GM23338 (cell line): ENCODE measurements at regions not wholly inside any gene's neighbourhood (a gene's known extent, or its start where the extent isn't known, plus 50 kb on each side); places are given as distances from the start of the nearest gene placed in this dataset.

Experiments used
- ATAC-seq: fragments of 200-7000 bp; cut with Tn5 transposase; 3 replicates; pipeline ENCODE4 v1.9.1; 2020
- DNase-seq: peaks from one replicate; pipeline ENCODE4 v3.0.0-alpha.2; 2015; ENCODE audit warnings: low spot score
- H2AFZ ChIP-seq: fragments of 200-600 bp; sonication (generic); 2 replicates; pipeline ENCODE4 v1.8.0; 2016; ENCODE audit warnings: antibody characterized with exemption, mild to moderate bottlenecking, moderate library complexity
- H3F3A ChIP-seq: fragments of 200-600 bp; sonication (generic); replicated peaks from 2 replicates; pipeline ENCODE4 v1.8.0; 2017; ENCODE audit warnings: antibody characterized with exemption, mixed run types, low read depth
- H3K27ac ChIP-seq: fragments of 200-600 bp; sonication (generic); 2 replicates; pipeline ENCODE4 v1.6.1; 2016; ENCODE audit warnings: low read depth
- H3K27me3 ChIP-seq: fragments of 200-600 bp; sonication (generic); 2 replicates; pipeline ENCODE4 v1.8.0; 2016; ENCODE audit warnings: mild to moderate bottlenecking, mixed run types, moderate library complexity; ENCODE audit not compliant: insufficient read depth
- H3K36me3 ChIP-seq: fragments of 200-600 bp; sonication (generic); 2 replicates; pipeline ENCODE4 v1.8.0; 2016; ENCODE audit warnings: mild to moderate bottlenecking; ENCODE audit not compliant: insufficient read depth
- H3K4me1 ChIP-seq: fragments of 200-600 bp; sonication (generic); 2 replicates; pipeline ENCODE4 v1.8.0; 2016; ENCODE audit warnings: mild to moderate bottlenecking, moderate library complexity; ENCODE audit not compliant: insufficient read depth
- H3K4me2 ChIP-seq: fragments of 200-600 bp; sonication (generic); 2 replicates; pipeline ENCODE4 v1.7.1; 2017; ENCODE audit warnings: mixed run types
- H3K4me3 ChIP-seq: fragments of 200-600 bp; sonication (generic); 2 replicates; pipeline ENCODE4 v1.6.1; 2016; ENCODE audit warnings: mixed run types
- H3K79me2 ChIP-seq: fragments of 200-600 bp; sonication (generic); replicated peaks from 2 replicates; pipeline ENCODE4 v1.8.0; 2017; ENCODE audit warnings: mild to moderate bottlenecking; ENCODE audit not compliant: insufficient read depth
- H3K9me2 ChIP-seq: fragments of 200-600 bp; sonication (generic); 2 replicates; pipeline ENCODE4 v1.8.0; 2017; ENCODE audit not compliant: insufficient read depth
- H4K20me1 ChIP-seq: fragments of 200-600 bp; sonication (generic); replicated peaks from 2 replicates; pipeline ENCODE4 v1.8.0; 2017; ENCODE audit warnings: mild to moderate bottlenecking; ENCODE audit not compliant: insufficient read depth
- H3K27ac Mint-ChIP-seq: 2 replicates; pipeline ENCODE4 v1.8.0; 2020; ENCODE audit warnings: inconsistent platforms, mild to moderate bottlenecking, moderate library complexity, mixed read lengths
- H3K27me3 Mint-ChIP-seq: 3 replicates; pipeline ENCODE4 v1.8.0; 2022; ENCODE audit warnings: low read depth, mild to moderate bottlenecking, moderate library complexity, mixed read lengths, inconsistent platforms; ENCODE audit not compliant: insufficient read depth, poor library complexity
- H3K36me3 Mint-ChIP-seq: 3 replicates; pipeline ENCODE4 v1.8.0; 2021; ENCODE audit warnings: low read depth, mild to moderate bottlenecking, inconsistent platforms, moderate library complexity, mixed read lengths
- H3K4me1 Mint-ChIP-seq: 3 replicates; pipeline ENCODE4 v1.8.0; 2020; ENCODE audit warnings: mild to moderate bottlenecking, inconsistent platforms, mixed read lengths
- H3K4me3 Mint-ChIP-seq: 3 replicates; pipeline ENCODE4 v1.8.0; 2021; ENCODE audit warnings: moderate library complexity, mild to moderate bottlenecking, inconsistent platforms, mixed read lengths
- H3K9me3 Mint-ChIP-seq: 3 replicates; pipeline ENCODE4 v1.8.0; 2020; ENCODE audit warnings: moderate library complexity, mild to moderate bottlenecking, inconsistent platforms, mixed read lengths
- CTCF ChIP-seq, 2 experiments: fragments of 200-600 bp in 1 of 2; sonication (generic) in 1 of 2; conservative IDR thresholded peaks; 2 replicates each; pipeline versions ENCODE4 v1.5.1 to v1.6.1; 2016 to 2017; ENCODE audit warnings: antibody characterized with exemption in 2 of 2, low read depth in 2 of 2, mild to moderate bottlenecking in 2 of 2, moderate library complexity in 1 of 2
- ETS1 ChIP-seq: IDR thresholded peaks from 2 replicates; pipeline ENCODE4 v1.6.1; 2016; ENCODE audit warnings: antibody characterized with exemption
- EZH2 ChIP-seq: fragments of 200-600 bp; sonication (generic); IDR thresholded peaks from one replicate; pipeline ENCODE4 v1.8.0; 2017; ENCODE audit warnings: antibody characterized with exemption, mild to moderate bottlenecking, low read depth; ENCODE audit not compliant: unreplicated experiment
- EZH2phosphoT487 ChIP-seq: fragments of 200-600 bp; sonication (generic); IDR thresholded peaks from one replicate; pipeline ENCODE4 v1.8.1; 2018; ENCODE audit warnings: antibody characterized with exemption; ENCODE audit not compliant: unreplicated experiment
- NANOG ChIP-seq: IDR thresholded peaks from 2 replicates; pipeline ENCODE4 v1.6.1; 2016; ENCODE audit warnings: antibody characterized with exemption, borderline replicate concordance
- REST ChIP-seq: IDR thresholded peaks from one replicate; pipeline ENCODE4 v1.6.1; 2018; ENCODE audit warnings: antibody characterized with exemption; ENCODE audit not compliant: unreplicated experiment
- STAT1 ChIP-seq: IDR thresholded peaks from one replicate; pipeline ENCODE4 v1.6.1; 2016; ENCODE audit warnings: antibody characterized with exemption; ENCODE audit not compliant: unreplicated experiment
- ZNF114 ChIP-seq: fragments of 250-450 bp; sonication (Bioruptor Pico); IDR thresholded peaks from 2 replicates; pipeline ENCODE4 v1.5.0; 2020; ENCODE audit warnings: mild to moderate bottlenecking, moderate library complexity
- ZNF331 ChIP-seq: fragments of 250-450 bp; sonication (Bioruptor Pico); IDR thresholded peaks from 2 replicates; pipeline ENCODE4 v1.5.0; 2020; ENCODE audit warnings: low read depth, mild to moderate bottlenecking, moderate library complexity
- ZNF462 ChIP-seq: fragments of 250-450 bp; sonication (Bioruptor Pico); IDR thresholded peaks from 2 replicates; pipeline ENCODE4 v1.5.0; 2020; ENCODE audit warnings: mild to moderate bottlenecking, moderate library complexity

- ATAC-seq (no peak), DNase-seq (no peak)
- H3K36me3 Mint-ChIP-seq = no peaks in the 10 kb centered on the region
- Histone ChIP-seq H3K79me2 (no peaks in the 10 kb centered on the region), H3K36me3 (no peaks in the 10 kb centered on the region), H3K27ac (no peak overlapping the region), H3K4me3 (no peak overlapping the region), H3K4me1 (peaks cover 4% of the 10 kb centered on the region; the same call in 1 of the 2 replicates), H4K20me1 (no peaks in the 10 kb centered on the region), H3K4me2 (no peak overlapping the region), H2AFZ (no peak overlapping the region), H3F3A (no peaks in the 10 kb centered on the region), H3K9me2 (no peaks in the 10 kb centered on the region), H3K27me3 (no peaks in the 10 kb centered on the region)
- peaks cover 11% of the 10 kb centered on the region for H3K4me1 Mint-ChIP-seq
- no peaks in the 10 kb centered on the region for H3K9me3 Mint-ChIP-seq
- H3K27ac Mint-ChIP-seq = no peak overlapping the region
- peaks cover 5% of the 10 kb centered on the region for H3K27me3 Mint-ChIP-seq
- TF ChIP-seq ZNF462 (CRISPR knock-in tag) (no peak), NANOG (no peak), EZH2 (no peak), ZNF114 (CRISPR knock-in tag) (no peak), ETS1 (no peak), STAT1 (no peak), CTCF (conservative IDR thresholded peaks at IDR 0.05; ENCODE audit: low read depth in 2 of 2) (no peak), EZH2phosphoT487 (no peak), REST (no peak), ZNF331 (CRISPR knock-in tag) (no peak)
- H3K4me3 Mint-ChIP-seq = no peak overlapping the region
Measured at GRCh38 chr20:60569116-60569515, 610.9 kb downstream of the CDH26 start.
